Neural cell (in vitro differentiated cells): ENCODE measurements at regions not wholly inside any gene's neighbourhood (a gene's known extent, or its start where the extent isn't known, plus 50 kb on each side); places are given as distances from the start of the nearest gene placed in this dataset.

Source experiments
- H2AFZ ChIP-seq: fragments of 200-600, 300-800 bp; sonication (generic), shearing (Covaris generic); 2 replicates; pipeline ENCODE4 v1.6.0; 2014; ENCODE audit warnings: low read depth, mild to moderate bottlenecking, antibody characterized with exemption, low read length, moderate library complexity
- H3F3A ChIP-seq: fragments of 200-600 bp; shearing (Covaris generic); 2 replicates; pipeline ENCODE4 v1.6.1; 2016; ENCODE audit warnings: mild to moderate bottlenecking, moderate library complexity, mixed read lengths, antibody characterized with exemption, low read length; ENCODE audit not compliant: insufficient read depth, poor library complexity, severe bottlenecking
- H3K27ac ChIP-seq: fragments of 200-600, 300-800 bp; sonication (generic), shearing (Covaris generic); 2 replicates; pipeline ENCODE4 v1.5.1; 2014; ENCODE audit warnings: mild to moderate bottlenecking, low read length, moderate library complexity
- H3K27me3 ChIP-seq: fragments of 300-800, 200-600 bp; sonication (generic), shearing (Covaris generic); 2 replicates; pipeline ENCODE4 v1.6.0; 2014; ENCODE audit warnings: mild to moderate bottlenecking, low read depth, low read length, moderate library complexity; ENCODE audit not compliant: insufficient read depth
- H3K36me3 ChIP-seq: fragments of 300-800, 200-600 bp; sonication (generic), shearing (Covaris generic); 2 replicates; pipeline ENCODE4 v1.5.1; 2014; ENCODE audit warnings: mild to moderate bottlenecking, antibody characterized with exemption, low read length, moderate library complexity; ENCODE audit not compliant: insufficient read depth
- H3K4me2 ChIP-seq: fragments of 300-800, 200-600 bp; sonication (generic), shearing (Covaris generic); 2 replicates; pipeline ENCODE4 v1.6.0; 2014; ENCODE audit warnings: mild to moderate bottlenecking, low read length
- H3K4me3 ChIP-seq: fragments of 300-800, 200-600 bp; sonication (generic), shearing (Covaris generic); 2 replicates; pipeline ENCODE4 v1.5.1; 2014; ENCODE audit warnings: mild to moderate bottlenecking, low read length, moderate library complexity
- H3K79me2 ChIP-seq: fragments of 200-600 bp; shearing (Covaris generic); replicated peaks from 2 replicates; pipeline ENCODE4 v1.6.0; 2014; ENCODE audit warnings: mild to moderate bottlenecking, low read length, moderate library complexity; ENCODE audit not compliant: insufficient read depth
- H3K9ac ChIP-seq: fragments of 300-800, 200-600 bp; sonication (generic), shearing (Covaris generic); 2 replicates; pipeline ENCODE4 v1.6.1; 2016; ENCODE audit warnings: mild to moderate bottlenecking, low read length, mixed read lengths
- H3K9me2 ChIP-seq: fragments of 200-600 bp; shearing (Covaris generic); 2 replicates; pipeline ENCODE4 v1.6.1; 2016; ENCODE audit warnings: mild to moderate bottlenecking, low read length, mixed read lengths; ENCODE audit not compliant: insufficient read depth
- H3K9me3 ChIP-seq: fragments of 200-600, 300-800 bp; sonication (generic), shearing (Covaris generic); 2 replicates; pipeline ENCODE4 v1.6.1; 2016; ENCODE audit warnings: mild to moderate bottlenecking, mixed run types, low read length, moderate library complexity, mixed read lengths
- H4K20me1 ChIP-seq: fragments of 200-600 bp; shearing (Covaris generic); 2 replicates; pipeline ENCODE4 v1.6.1; 2016; ENCODE audit warnings: mild to moderate bottlenecking, mixed run types; ENCODE audit not compliant: insufficient read depth
- EP300 ChIP-seq: fragments of 450-650 bp; conservative IDR thresholded peaks from 2 replicates; pipeline ENCODE4 v1.6.1; 2014; ENCODE audit warnings: antibody characterized with exemption, mild to moderate bottlenecking, moderate library complexity; ENCODE audit not compliant: poor library complexity, severe bottlenecking
- EZH2 ChIP-seq: fragments of 200-600, 300-800 bp; shearing (Covaris generic), sonication (generic); IDR thresholded peaks from 2 replicates; pipeline ENCODE4 v1.6.1; 2014; ENCODE audit warnings: antibody characterized with exemption, low read length, borderline replicate concordance, mild to moderate bottlenecking; ENCODE audit not compliant: insufficient read depth, poor library complexity, severe bottlenecking
- MXI1 ChIP-seq: fragments of 450-650 bp; conservative IDR thresholded peaks from 2 replicates; pipeline ENCODE4 v1.6.1; 2014; ENCODE audit warnings: antibody characterized with exemption, mild to moderate bottlenecking; ENCODE audit not compliant: poor library complexity, severe bottlenecking
- POLR2AphosphoS5 ChIP-seq: IDR thresholded peaks from 2 replicates; pipeline ENCODE4 v1.6.1; 2012
- RAD21 ChIP-seq: fragments of 450-650 bp; conservative IDR thresholded peaks from 2 replicates; pipeline ENCODE4 v1.6.1; 2014; ENCODE audit warnings: antibody characterized with exemption, mild to moderate bottlenecking, moderate library complexity
- REST ChIP-seq: IDR thresholded peaks from 2 replicates; pipeline ENCODE4 v1.6.1; 2012; ENCODE audit warnings: borderline replicate concordance
- SMC3 ChIP-seq: fragments of 450-650 bp; conservative IDR thresholded peaks from 2 replicates; pipeline ENCODE4 v1.6.1; 2014; ENCODE audit warnings: antibody characterized with exemption, mild to moderate bottlenecking, moderate library complexity; ENCODE audit not compliant: poor library complexity
- TAF1 ChIP-seq: IDR thresholded peaks from 2 replicates; pipeline ENCODE4 v1.6.1; 2012; ENCODE audit warnings: low read depth
- TF ChIP-seq, protein P1 (sequence below): fragments of 450-650 bp; IDR thresholded peaks from 2 replicates; pipeline ENCODE4 v1.5.1; 2014; ENCODE audit warnings: antibody characterized with exemption, mild to moderate bottlenecking, moderate library complexity; ENCODE audit not compliant: poor library complexity, severe bottlenecking

DNA sequence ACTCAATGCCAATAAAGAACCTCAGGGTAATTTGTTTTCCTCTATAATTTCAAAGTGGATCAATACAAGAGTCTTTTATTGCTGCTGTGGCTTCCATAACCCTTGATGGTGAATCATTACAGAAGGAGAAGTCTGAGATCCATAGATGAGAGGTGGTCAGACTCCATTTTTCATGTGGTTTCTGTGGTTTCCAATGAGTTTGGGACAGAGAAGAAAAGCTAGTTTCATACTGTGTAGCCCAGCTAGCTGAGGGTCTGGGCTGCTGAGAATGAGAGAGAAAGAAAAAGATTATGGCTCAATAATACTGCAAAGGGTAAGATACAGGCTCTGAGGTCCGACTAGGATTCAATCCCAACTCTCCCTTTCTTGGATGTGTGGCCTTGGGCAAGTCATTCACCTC, 180.6 kb upstream of the LRRN1 start:
- Histone ChIP-seq H3K27me3 (no peaks in the 10 kb centered on the region), H3K9me2 (no peaks in the 10 kb centered on the region), H3K27ac (no peak overlapping the region), H3K4me3 (no peak overlapping the region), H3K36me3 (no peaks in the 10 kb centered on the region), H3F3A (no peaks in the 10 kb centered on the region), H3K9ac (no peak overlapping the region), H3K9me3 (no peaks in the 10 kb centered on the region), H2AFZ (no peak overlapping the region), H3K79me2 (no peaks in the 10 kb centered on the region), H3K4me2 (no peak overlapping the region), H4K20me1 (no peaks in the 10 kb centered on the region)
- TF ChIP-seq MXI1 (no peak), EZH2 (no peak)

DNA sequence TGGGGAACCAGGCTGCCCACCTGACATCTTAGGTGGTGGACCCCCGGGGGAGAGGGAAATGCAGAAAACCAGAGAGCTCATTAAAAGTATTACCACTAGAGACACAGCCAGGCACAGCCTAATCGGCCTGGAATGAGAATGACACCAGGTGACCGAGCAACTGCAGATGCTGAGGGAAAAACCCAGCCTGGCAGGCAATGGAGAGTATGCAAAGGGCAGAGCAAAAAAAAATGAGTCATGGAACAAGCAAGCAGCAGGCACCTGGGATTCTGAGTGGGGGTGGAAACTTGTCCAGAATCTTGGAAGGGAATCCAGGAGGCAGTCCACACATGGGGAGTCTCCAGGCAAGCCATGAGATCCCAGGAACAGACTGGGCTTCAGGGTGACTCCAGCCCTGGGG, 183.7 kb upstream of the LRRN1 start:
- Histone ChIP-seq H3K79me2 (no peaks in the 10 kb centered on the region), H3K4me3 (no peak overlapping the region), H4K20me1 (no peaks in the 10 kb centered on the region), H3K27ac (no peak overlapping the region), H3K4me2 (no peak overlapping the region), H2AFZ (no peak overlapping the region), H3F3A (no peaks in the 10 kb centered on the region), H3K9ac (no peak overlapping the region), H3K36me3 (no peaks in the 10 kb centered on the region), H3K9me2 (no peaks in the 10 kb centered on the region), H3K27me3 (no peaks in the 10 kb centered on the region), H3K9me3 (no peaks in the 10 kb centered on the region)
- TF ChIP-seq RAD21 (no peak), REST (no peak), EZH2 (no peak), TAF1 (no peak), MXI1 (no peak), EP300 (no peak), POLR2AphosphoS5 (no peak), SMC3 (no peak)
- TF ChIP-seq, protein P1, sequence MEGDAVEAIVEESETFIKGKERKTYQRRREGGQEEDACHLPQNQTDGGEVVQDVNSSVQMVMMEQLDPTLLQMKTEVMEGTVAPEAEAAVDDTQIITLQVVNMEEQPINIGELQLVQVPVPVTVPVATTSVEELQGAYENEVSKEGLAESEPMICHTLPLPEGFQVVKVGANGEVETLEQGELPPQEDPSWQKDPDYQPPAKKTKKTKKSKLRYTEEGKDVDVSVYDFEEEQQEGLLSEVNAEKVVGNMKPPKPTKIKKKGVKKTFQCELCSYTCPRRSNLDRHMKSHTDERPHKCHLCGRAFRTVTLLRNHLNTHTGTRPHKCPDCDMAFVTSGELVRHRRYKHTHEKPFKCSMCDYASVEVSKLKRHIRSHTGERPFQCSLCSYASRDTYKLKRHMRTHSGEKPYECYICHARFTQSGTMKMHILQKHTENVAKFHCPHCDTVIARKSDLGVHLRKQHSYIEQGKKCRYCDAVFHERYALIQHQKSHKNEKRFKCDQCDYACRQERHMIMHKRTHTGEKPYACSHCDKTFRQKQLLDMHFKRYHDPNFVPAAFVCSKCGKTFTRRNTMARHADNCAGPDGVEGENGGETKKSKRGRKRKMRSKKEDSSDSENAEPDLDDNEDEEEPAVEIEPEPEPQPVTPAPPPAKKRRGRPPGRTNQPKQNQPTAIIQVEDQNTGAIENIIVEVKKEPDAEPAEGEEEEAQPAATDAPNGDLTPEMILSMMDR, result no peak
